Glutamatergic neuron (in vitro differentiated cells): ENCODE measurements at regions not wholly inside any gene's neighbourhood (a gene's known extent, or its start where the extent isn't known, plus 50 kb on each side); places are given as distances from the start of the nearest gene placed in this dataset.
"Not testable (repeated sequence)": the region's sequence is repeated elsewhere in the genome, so short reads cannot be mapped to it uniquely, and the experiment has no call there.

ENCODE experiments used
- DNase-seq: peaks from one replicate; pipeline ENCODE4 v3.0.0; 2022
- H3K27ac Mint-ChIP-seq: one replicate; pipeline ENCODE4 v1.8.0; 2020; ENCODE audit warnings: mild to moderate bottlenecking, mixed read lengths, inconsistent platforms; ENCODE audit not compliant: unreplicated experiment
- H3K27me3 Mint-ChIP-seq: one replicate; pipeline ENCODE4 v1.8.0; 2020; ENCODE audit warnings: mild to moderate bottlenecking, moderate library complexity, mixed read lengths, inconsistent platforms; ENCODE audit not compliant: unreplicated experiment
- H3K36me3 Mint-ChIP-seq: one replicate; pipeline ENCODE4 v1.8.0; 2020; ENCODE audit warnings: mild to moderate bottlenecking, mixed read lengths, inconsistent platforms; ENCODE audit not compliant: unreplicated experiment
- H3K4me1 Mint-ChIP-seq: one replicate; pipeline ENCODE4 v1.8.0; 2020; ENCODE audit warnings: mild to moderate bottlenecking, low read depth, mixed read lengths, inconsistent platforms; ENCODE audit not compliant: unreplicated experiment
- H3K4me3 Mint-ChIP-seq: one replicate; pipeline ENCODE4 v1.8.0; 2020; ENCODE audit warnings: mild to moderate bottlenecking, mixed read lengths, inconsistent platforms; ENCODE audit not compliant: unreplicated experiment
- H3K9me3 Mint-ChIP-seq: one replicate; pipeline ENCODE4 v1.8.0; 2020; ENCODE audit warnings: mild to moderate bottlenecking, moderate library complexity, mixed read lengths, inconsistent platforms; ENCODE audit not compliant: unreplicated experiment
- TF ChIP-seq, protein P1 (sequence below): fragments of 200-600 bp; sonication (generic); IDR thresholded peaks from one replicate; pipeline ENCODE4 v1.5.0; 2021; ENCODE audit not compliant: partially characterized antibody, unreplicated experiment

DNA sequence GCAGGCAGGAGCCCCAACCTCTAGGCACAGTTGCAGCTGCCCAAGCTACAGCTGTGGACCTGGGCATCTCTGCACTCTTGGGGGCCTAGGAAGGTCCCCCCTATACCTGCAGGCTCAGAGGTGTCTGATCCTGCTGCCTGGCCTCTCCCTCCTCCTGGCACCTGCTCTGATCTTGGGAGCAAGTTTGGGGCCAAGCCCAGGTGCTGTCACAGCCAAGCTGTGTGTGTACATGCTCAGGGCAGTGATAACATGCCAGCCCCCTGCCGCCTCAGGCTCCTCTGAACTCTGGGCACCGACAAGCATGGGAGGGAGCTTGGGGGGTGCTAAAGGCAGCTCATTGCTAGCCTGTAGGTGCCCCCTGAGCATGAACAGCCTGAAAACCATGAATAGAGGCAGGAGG is 829.6 kb upstream of the VRK2 start:
- Mint-ChIP-seq H3K4me3 (no peak overlapping the region), H3K27me3 (no peaks in the 10 kb centered on the region), H3K27ac (no peak overlapping the region), H3K9me3 (peaks cover 5% of the 10 kb centered on the region), H3K4me1 (no peaks in the 10 kb centered on the region), H3K36me3 (peaks cover 17% of the 10 kb centered on the region)
- no peak for DNase-seq
- TF ChIP-seq, protein P1, sequence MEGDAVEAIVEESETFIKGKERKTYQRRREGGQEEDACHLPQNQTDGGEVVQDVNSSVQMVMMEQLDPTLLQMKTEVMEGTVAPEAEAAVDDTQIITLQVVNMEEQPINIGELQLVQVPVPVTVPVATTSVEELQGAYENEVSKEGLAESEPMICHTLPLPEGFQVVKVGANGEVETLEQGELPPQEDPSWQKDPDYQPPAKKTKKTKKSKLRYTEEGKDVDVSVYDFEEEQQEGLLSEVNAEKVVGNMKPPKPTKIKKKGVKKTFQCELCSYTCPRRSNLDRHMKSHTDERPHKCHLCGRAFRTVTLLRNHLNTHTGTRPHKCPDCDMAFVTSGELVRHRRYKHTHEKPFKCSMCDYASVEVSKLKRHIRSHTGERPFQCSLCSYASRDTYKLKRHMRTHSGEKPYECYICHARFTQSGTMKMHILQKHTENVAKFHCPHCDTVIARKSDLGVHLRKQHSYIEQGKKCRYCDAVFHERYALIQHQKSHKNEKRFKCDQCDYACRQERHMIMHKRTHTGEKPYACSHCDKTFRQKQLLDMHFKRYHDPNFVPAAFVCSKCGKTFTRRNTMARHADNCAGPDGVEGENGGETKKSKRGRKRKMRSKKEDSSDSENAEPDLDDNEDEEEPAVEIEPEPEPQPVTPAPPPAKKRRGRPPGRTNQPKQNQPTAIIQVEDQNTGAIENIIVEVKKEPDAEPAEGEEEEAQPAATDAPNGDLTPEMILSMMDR, result no peak

DNA sequence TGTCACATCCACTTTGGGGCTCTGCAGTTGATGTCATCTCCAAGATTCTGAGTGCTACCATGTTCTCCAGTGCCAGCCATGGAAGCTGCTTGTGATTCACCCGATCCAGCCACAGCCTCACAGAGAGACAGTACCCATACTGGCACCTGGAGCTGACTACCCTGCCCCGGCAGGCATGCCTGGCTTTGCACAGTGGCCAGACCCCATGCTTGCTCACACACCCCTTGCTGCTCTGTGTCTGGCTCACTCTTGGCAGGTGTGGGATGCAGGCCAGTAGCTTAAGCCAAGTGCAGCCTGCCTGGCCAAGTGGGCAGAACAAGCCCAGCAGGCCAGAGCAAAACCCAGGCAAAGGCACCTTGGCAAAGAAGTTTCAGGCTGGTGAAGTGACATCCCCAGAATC is 828.4 kb upstream of the VRK2 start:
- Mint-ChIP-seq H3K4me1 (no peaks in the 10 kb centered on the region), H3K9me3 (peaks cover 5% of the 10 kb centered on the region), H3K36me3 (peaks cover 17% of the 10 kb centered on the region), H3K4me3 (no peak overlapping the region), H3K27ac (no peak overlapping the region), H3K27me3 (no peaks in the 10 kb centered on the region)
- TF ChIP-seq, protein P1, result no peak
- no peak for DNase-seq

GRCh38 chr2:57229706-57230105 is 816.9 kb upstream of the VRK2 start:
- H3K9me3 Mint-ChIP-seq, H3K4me3 Mint-ChIP-seq, DNase-seq, H3K27ac Mint-ChIP-seq, H3K27me3 Mint-ChIP-seq, H3K4me1 Mint-ChIP-seq, H3K36me3 Mint-ChIP-seq: not testable (repeated sequence)

DNA sequence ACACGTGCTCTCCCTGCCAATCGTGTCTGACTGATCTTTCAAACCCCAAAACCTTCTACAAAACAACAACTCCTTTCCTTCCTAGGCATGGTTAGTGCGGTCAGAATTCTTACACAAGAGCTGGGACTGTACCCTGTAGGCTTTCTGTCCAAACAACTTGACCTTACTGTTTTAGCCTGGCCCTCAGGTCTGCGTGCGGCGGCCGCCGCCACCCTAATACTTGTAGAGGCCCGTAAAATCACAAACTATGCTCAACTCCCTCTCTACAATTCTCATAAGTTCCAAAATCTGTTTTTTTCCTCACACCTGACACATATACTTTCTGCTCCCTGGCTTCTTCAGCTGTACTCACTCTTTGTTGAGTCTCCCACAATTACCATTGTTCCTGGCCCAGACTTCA is 814.3 kb upstream of the VRK2 start:
- not testable (repeated sequence) for H3K27me3 Mint-ChIP-seq, H3K36me3 Mint-ChIP-seq, H3K4me3 Mint-ChIP-seq, H3K9me3 Mint-ChIP-seq, H3K27ac Mint-ChIP-seq, DNase-seq, H3K4me1 Mint-ChIP-seq

DNA sequence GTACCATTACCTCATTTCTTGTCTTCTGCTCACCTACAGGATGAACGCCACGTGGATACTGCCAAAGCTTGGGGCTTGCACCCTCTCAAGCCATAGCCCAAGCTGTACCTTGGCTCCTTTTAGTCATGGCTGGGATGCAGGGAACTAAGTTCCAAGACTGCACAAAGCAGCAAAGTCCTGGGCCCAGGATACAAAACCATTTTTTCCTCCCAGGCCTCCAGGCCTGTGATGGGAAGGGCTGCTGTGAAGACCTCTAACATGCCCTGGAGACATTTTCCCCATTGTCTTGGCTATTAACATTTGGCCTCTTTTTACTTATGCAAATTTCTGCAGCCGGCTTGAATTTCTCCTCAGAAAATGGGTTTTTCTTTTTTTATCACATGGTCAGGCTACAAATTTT is 795.1 kb upstream of the VRK2 start:
- H3K9me3 Mint-ChIP-seq, H3K27me3 Mint-ChIP-seq, H3K27ac Mint-ChIP-seq, H3K4me3 Mint-ChIP-seq, DNase-seq, H3K4me1 Mint-ChIP-seq: not testable (repeated sequence)
- peaks cover 12% of the 10 kb centered on the region for H3K36me3 Mint-ChIP-seq

DNA sequence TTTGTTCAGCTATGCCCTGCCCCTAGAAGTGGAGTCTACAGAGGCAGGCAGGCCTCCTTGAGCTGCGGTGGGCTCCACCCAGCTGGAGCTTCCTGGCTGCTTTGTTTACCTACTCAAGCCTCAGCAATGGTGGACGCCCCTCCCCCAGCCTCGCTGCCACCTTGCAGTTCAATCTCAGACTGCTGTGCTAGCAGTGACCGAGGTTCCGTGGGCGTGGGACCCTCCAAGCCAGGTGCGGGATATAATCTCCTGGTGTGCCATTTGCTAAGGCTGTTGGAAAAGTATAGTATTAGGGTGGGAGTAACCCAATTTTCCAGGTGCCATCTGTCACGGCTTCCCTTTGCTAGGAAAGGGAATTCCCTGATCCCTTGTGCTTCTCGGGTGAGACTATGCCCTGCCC is 770.2 kb upstream of the VRK2 start:
- H3K9me3 Mint-ChIP-seq, H3K36me3 Mint-ChIP-seq, H3K27me3 Mint-ChIP-seq, H3K27ac Mint-ChIP-seq, DNase-seq, H3K4me1 Mint-ChIP-seq, H3K4me3 Mint-ChIP-seq: not testable (repeated sequence)

DNA sequence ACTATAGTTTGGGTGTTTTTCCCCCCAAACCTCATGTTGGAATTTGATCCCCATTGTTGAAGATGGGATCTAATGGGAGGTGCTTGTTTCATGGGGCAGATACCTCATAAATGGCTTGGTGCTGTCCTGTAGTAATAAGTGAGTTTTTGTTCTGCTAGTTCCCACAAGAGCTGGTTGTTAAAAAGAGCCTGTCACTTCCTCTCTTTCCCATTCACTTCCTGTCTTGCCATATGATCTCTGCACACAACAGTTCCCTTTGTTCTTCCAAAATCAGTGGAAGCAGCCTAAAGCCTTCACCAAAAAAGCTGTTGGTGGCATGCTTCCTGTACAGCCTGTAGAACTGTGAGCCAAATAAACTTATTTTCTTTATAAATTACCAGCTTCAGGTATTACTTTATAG is 768.2 kb upstream of the VRK2 start:
- TF ChIP-seq, protein P1, result no peak
- Mint-ChIP-seq H3K27me3 (peaks cover 5% of the 10 kb centered on the region), H3K9me3 (peaks cover 2% of the 10 kb centered on the region), H3K4me1 (no peaks in the 10 kb centered on the region), H3K27ac (no peak overlapping the region), H3K36me3 (peaks cover 8% of the 10 kb centered on the region), H3K4me3 (no peak overlapping the region)
- no peak for DNase-seq
